ENCODE measurements at regions not wholly inside any gene's neighbourhood (a gene's known extent, or its start where the extent isn't known, plus 50 kb on each side); places are given as distances from the start of the nearest gene placed in this dataset.

DNA sequence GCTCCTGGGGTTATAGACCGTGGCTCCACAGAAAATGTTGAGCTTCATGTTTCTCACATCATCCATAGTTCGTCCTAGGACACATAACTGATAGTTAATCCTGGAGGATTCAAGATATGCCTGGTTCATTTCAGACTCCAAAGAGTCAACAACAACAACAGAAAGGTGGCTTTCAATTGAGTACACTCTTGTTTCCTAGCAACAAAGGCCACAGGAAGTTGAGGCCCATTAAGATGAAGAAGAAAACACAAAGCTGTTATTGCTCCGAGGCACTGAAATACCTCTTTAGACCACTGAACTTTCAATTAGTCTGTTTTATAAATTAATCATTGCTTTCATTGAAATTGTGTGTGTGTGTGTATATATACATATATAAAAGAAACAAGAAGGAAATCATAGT lies 154.5 kb downstream of the YIPF5 start:
- TF ChIP-seq ZFX (IDR thresholded peaks at IDR 0.05; ENCODE audit: borderline replicate concordance) (no peak), CTCF (IDR thresholded peaks at IDR 0.05) (no peak)
- H3K27ac ChIP-seq: no peak overlapping the region

DNA sequence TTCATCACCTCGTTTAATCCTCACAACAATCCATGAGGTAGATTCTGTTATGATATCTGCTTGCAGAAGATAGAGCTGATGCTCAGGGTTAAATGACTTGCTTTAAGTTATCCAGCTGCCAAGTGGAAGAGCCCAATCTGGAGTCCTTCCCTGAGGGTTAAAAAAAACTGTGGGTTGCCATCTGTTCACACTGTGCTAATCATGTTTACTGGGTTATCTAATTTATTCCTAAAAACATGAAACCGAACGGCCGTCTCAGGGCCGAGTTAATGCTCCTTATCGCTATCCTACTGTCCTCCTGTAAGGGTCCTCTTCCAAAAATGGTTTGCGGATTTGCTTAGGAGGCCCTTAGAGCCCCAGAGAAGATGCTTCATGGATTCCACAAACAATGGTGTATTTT lies 153.3 kb downstream of the YIPF5 start:
- no peak overlapping the region for H3K27ac ChIP-seq
- TF ChIP-seq CTCF (IDR thresholded peaks at IDR 0.05) (no peak), ZFX (IDR thresholded peaks at IDR 0.05; ENCODE audit: borderline replicate concordance) (no peak)

- no peak for TF ChIP-seq CTCF (IDR thresholded peaks at IDR 0.05)
- no peak for TF ChIP-seq ZFX (IDR thresholded peaks at IDR 0.05; ENCODE audit: borderline replicate concordance)
- no peak overlapping the region for H3K27ac ChIP-seq
These were observed 152.8 kb downstream of the YIPF5 start for GRCh38 chr5:144017631-144018030.

GRCh38 chr5:144024090-144024489 lies 146.4 kb downstream of the YIPF5 start:
- no peak overlapping the region for H3K27ac ChIP-seq
- no peak for TF ChIP-seq CTCF (IDR thresholded peaks at IDR 0.05)

DNA sequence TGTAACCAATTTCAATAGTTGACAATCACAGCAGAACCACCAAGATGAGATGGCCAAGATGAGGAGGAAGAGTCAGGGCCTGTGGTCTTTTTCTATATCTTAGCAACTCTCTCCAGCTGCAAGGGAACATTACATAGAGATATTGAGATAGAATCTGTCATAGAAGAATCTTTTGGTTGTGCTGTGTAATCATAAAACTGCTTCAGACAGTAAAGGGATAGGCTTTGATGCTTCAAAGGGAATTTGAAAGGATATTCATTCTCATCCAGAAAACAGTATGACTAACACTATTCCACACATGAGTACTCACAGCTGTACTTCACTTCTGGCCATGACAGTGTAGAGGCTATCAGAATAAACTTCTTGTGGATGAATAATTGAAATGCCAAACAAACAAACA lies 145.9 kb downstream of the YIPF5 start:
- H3K27ac ChIP-seq: no peak overlapping the region
- TF ChIP-seq CTCF (IDR thresholded peaks at IDR 0.05) (no peak), ZFX (IDR thresholded peaks at IDR 0.05; ENCODE audit: borderline replicate concordance) (no peak)

DNA sequence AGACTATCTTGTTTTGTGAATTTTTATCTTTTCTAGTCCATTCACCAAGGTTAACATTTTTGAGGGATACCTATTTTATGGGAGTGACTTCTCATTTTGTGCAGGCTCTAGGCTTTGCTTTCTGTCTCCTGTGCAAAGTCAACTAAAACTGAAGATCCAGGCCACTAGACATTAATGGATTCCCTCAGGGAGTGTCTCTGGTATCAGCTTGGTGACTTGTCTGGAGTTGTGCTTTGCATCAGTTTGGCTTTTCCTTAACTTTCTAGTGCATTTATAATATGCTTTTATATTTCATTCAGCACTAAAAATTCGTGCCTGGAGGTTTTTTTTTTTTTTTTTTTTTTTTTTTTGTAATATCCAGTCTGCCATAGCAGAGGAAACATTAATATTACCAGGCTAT lies 144.2 kb downstream of the YIPF5 start:
- TF ChIP-seq ZFX (IDR thresholded peaks at IDR 0.05; ENCODE audit: borderline replicate concordance) (no peak), CTCF (IDR thresholded peaks at IDR 0.05) (no peak)
- no peak overlapping the region for H3K27ac ChIP-seq

- no peak overlapping the region for H3K27ac ChIP-seq
- TF ChIP-seq ZFX (IDR thresholded peaks at IDR 0.05; ENCODE audit: borderline replicate concordance) (no peak), CTCF (IDR thresholded peaks at IDR 0.05) (no peak)
These were observed 142.4 kb downstream of the YIPF5 start for GRCh38 chr5:144028058-144028457.

Data from 22Rv1 (cell line).